Ishikawa (cell line): ENCODE measurements at regions not wholly inside any gene's neighbourhood (a gene's known extent, or its start where the extent isn't known, plus 50 kb on each side); places are given as distances from the start of the nearest gene placed in this dataset.

Source experiments
- CEBPB ChIP-seq: IDR thresholded peaks from 2 replicates; pipeline ENCODE4 v1.6.1; 2012
- EGR1 ChIP-seq: IDR thresholded peaks from 2 replicates; pipeline ENCODE4 v1.6.1; 2012
- EP300 ChIP-seq: IDR thresholded peaks from 2 replicates; pipeline ENCODE4 v1.6.1; 2012; ENCODE audit warnings: borderline replicate concordance
- FOXM1 ChIP-seq: IDR thresholded peaks from 2 replicates; pipeline ENCODE4 v1.6.1; 2012; ENCODE audit warnings: low read depth, borderline replicate concordance
- MAX ChIP-seq: IDR thresholded peaks from 2 replicates; pipeline ENCODE4 v1.6.1; 2012
- NFIC ChIP-seq: IDR thresholded peaks from 2 replicates; pipeline ENCODE4 v1.6.1; 2012
- RAD21 ChIP-seq: IDR thresholded peaks from 2 replicates; pipeline ENCODE4 v1.6.1; 2012; ENCODE audit warnings: low read depth
- REST ChIP-seq: IDR thresholded peaks from 2 replicates; pipeline ENCODE4 v1.6.1; 2012; ENCODE audit warnings: low read depth, mild to moderate bottlenecking
- TAF1 ChIP-seq: IDR thresholded peaks from 2 replicates; pipeline ENCODE4 v1.6.1; 2012; ENCODE audit warnings: low read depth, mild to moderate bottlenecking
- TCF12 ChIP-seq: IDR thresholded peaks from 2 replicates; pipeline ENCODE4 v1.6.1; 2012; ENCODE audit warnings: low read depth
- TEAD4 ChIP-seq: IDR thresholded peaks from 2 replicates; pipeline ENCODE4 v1.6.1; 2012
- USF1 ChIP-seq: IDR thresholded peaks from 2 replicates; pipeline ENCODE4 v1.6.1; 2012
- YY1 ChIP-seq: IDR thresholded peaks from 2 replicates; pipeline ENCODE4 v1.6.1; 2012; ENCODE audit warnings: low read depth
- ZBTB7A ChIP-seq: IDR thresholded peaks from 2 replicates; pipeline ENCODE4 v1.6.1; 2012; ENCODE audit warnings: low read depth

GRCh38 chr5:168013546-168013945 lies 277.9 kb upstream of the WWC1 start:
- TF ChIP-seq NFIC = no peak
- no peak for TF ChIP-seq EP300
- TF ChIP-seq FOXM1 = no peak
- no peak for TF ChIP-seq ZBTB7A
- no peak for TF ChIP-seq USF1
- no peak for TF ChIP-seq REST
- TF ChIP-seq MAX = no peak
- TF ChIP-seq CEBPB = no peak
- no peak for TF ChIP-seq TAF1
- TF ChIP-seq YY1 = no peak
- TF ChIP-seq TEAD4 = no peak
- no peak for TF ChIP-seq TCF12
- TF ChIP-seq EGR1 = no peak
- TF ChIP-seq RAD21 = no peak
